Gastroesophageal sphincter (tissue), 3 donors: ENCODE measurements at regions not wholly inside any gene's neighbourhood (a gene's known extent, or its start where the extent isn't known, plus 50 kb on each side); places are given as distances from the start of the nearest gene placed in this dataset.

Experiments used
- EP300 ChIP-seq: sonication (generic); formaldehyde crosslinking; IDR thresholded peaks from one replicate; pipeline ENCODE4 v1.6.1; 2017; ENCODE audit warnings: antibody characterized with exemption, mild to moderate bottlenecking
- POLR2A ChIP-seq, 2 donors: fragments of 450-650 bp; IDR thresholded peaks; one replicate each; pipeline ENCODE4 v1.6.1; 2017; ENCODE audit warnings: antibody characterized with exemption in 2 of 2, mild to moderate bottlenecking in 2 of 2, moderate library complexity in 1 of 2
- POLR2AphosphoS5 ChIP-seq: sonication (generic); formaldehyde crosslinking; IDR thresholded peaks from one replicate; pipeline ENCODE4 v1.6.1; 2017; ENCODE audit warnings: antibody characterized with exemption
- TF ChIP-seq, protein P1 (sequence below), 4 experiments: fragments of 200-600 bp in 2 of 4; fragments of 450-650 bp in 2 of 4; sonication (generic) in 1 of 4; IDR thresholded peaks; one replicate each; pipeline ENCODE4 v1.5.1; 2017 to 2019; ENCODE audit warnings: antibody characterized with exemption in 4 of 4, mild to moderate bottlenecking in 2 of 4, moderate library complexity in 2 of 4

DNA sequence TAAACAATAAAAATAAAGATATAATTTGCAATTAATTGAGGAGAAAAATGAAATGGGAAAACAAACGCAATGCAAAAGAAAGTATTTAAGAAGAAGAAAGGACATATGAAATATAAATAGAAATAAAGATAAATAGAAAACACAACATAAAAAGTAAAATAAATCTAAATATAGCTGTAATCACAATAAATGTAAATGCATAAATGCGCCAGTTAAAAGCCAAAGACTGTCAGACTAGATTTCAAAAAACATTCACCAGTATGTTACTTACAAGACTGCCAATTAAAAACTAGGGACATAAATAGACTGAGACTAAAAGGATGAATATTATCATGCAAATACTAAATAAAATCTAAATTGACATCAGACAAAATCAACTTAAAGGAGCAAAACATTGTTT, 102.4 kb downstream of the KDR start:
- TF ChIP-seq, protein P1, sequence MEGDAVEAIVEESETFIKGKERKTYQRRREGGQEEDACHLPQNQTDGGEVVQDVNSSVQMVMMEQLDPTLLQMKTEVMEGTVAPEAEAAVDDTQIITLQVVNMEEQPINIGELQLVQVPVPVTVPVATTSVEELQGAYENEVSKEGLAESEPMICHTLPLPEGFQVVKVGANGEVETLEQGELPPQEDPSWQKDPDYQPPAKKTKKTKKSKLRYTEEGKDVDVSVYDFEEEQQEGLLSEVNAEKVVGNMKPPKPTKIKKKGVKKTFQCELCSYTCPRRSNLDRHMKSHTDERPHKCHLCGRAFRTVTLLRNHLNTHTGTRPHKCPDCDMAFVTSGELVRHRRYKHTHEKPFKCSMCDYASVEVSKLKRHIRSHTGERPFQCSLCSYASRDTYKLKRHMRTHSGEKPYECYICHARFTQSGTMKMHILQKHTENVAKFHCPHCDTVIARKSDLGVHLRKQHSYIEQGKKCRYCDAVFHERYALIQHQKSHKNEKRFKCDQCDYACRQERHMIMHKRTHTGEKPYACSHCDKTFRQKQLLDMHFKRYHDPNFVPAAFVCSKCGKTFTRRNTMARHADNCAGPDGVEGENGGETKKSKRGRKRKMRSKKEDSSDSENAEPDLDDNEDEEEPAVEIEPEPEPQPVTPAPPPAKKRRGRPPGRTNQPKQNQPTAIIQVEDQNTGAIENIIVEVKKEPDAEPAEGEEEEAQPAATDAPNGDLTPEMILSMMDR (IDR thresholded peaks at IDR 0.05) = no peak
- no peak for TF ChIP-seq POLR2A (IDR thresholded peaks at IDR 0.05)
- TF ChIP-seq POLR2AphosphoS5 = no peak
- no peak for TF ChIP-seq EP300
